ENCODE measurements at regions not wholly inside any gene's neighbourhood (a gene's known extent, or its start where the extent isn't known, plus 50 kb on each side); places are given as distances from the start of the nearest gene placed in this dataset.

DNA sequence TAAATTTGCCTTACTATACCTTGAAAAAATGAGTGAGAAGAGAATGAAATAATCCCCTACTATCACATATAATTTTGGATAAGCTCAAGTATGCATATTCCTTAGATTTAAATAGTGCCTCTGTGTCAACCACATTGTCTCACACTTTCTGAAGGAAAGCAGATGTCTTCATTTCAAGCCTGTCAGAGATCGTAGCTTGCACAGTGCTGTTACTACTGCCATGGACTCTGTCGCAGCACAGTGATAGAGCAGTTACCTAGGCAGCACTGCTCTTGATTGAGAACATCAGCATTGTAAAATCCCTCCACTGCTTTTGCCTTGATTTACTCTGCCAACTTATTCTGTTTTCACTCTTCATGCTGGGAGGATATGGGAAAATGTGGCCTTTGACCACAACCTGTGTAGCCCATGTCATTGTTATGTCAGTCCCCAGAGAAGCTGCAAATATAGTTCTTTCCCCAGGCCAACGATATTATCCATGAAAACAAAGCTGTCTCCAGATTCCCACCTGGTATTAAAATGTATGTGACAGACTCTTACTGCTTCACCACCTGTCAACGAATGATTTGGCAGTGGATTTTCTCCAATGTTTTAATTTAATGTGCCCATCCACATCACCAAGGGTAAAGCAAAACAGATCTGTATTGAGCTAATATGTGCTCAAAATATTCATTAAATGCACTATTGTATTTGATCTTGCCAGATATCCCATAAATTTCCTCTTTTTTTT, 675.7 kb downstream of the METTL4 start:
- TF ChIP-seq, protein P1, sequence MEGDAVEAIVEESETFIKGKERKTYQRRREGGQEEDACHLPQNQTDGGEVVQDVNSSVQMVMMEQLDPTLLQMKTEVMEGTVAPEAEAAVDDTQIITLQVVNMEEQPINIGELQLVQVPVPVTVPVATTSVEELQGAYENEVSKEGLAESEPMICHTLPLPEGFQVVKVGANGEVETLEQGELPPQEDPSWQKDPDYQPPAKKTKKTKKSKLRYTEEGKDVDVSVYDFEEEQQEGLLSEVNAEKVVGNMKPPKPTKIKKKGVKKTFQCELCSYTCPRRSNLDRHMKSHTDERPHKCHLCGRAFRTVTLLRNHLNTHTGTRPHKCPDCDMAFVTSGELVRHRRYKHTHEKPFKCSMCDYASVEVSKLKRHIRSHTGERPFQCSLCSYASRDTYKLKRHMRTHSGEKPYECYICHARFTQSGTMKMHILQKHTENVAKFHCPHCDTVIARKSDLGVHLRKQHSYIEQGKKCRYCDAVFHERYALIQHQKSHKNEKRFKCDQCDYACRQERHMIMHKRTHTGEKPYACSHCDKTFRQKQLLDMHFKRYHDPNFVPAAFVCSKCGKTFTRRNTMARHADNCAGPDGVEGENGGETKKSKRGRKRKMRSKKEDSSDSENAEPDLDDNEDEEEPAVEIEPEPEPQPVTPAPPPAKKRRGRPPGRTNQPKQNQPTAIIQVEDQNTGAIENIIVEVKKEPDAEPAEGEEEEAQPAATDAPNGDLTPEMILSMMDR (IDR thresholded peaks at IDR 0.05; ENCODE audit: borderline replicate concordance, control extremely low read depth, extremely low read depth, insufficient read depth, missing control alignments) = no peak
- in situ Hi-C loops (cut with MboI; ENCODE audit: low sequenced_read_pairs, unreplicated experiment) = no loop called here
- DNase-seq (ENCODE audit: low spot score) = no peak

DNA sequence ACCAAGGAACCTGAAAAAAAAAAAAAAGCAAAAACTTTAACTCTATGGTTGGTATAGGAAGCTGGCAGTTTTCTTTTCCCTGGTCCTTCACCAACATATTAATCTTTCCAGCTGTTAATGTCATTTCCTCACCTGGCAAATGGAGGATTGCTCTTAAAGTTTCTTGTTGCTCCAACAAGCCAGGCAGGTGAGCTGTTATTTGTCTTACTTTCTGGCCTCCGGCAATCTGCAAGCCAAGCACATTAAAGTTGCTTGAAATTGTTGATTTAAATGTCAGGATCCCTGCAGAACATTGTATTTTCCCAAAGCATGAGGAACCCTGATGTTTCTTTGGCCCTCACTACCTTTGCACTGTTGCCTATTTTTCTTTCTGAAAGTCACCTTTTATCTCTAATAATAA, 664.9 kb downstream of the METTL4 start:
- TF ChIP-seq, protein P1 (IDR thresholded peaks at IDR 0.05; ENCODE audit: borderline replicate concordance, control extremely low read depth, extremely low read depth, insufficient read depth, missing control alignments) = no peak
- DNase-seq (ENCODE audit: low spot score) = no peak
- in situ Hi-C loops (cut with MboI; ENCODE audit: low sequenced_read_pairs, unreplicated experiment) = no loop called here

GRCh38 chr18:1907470-1908206, 663.7 kb downstream of the METTL4 start:
- no peak for DNase-seq (ENCODE audit: low spot score)
- in situ Hi-C loops (cut with MboI; ENCODE audit: low sequenced_read_pairs, unreplicated experiment) = no loop called here
- TF ChIP-seq, protein P1 (IDR thresholded peaks at IDR 0.05; ENCODE audit: borderline replicate concordance, control extremely low read depth, extremely low read depth, insufficient read depth, missing control alignments) = no peak

DNA sequence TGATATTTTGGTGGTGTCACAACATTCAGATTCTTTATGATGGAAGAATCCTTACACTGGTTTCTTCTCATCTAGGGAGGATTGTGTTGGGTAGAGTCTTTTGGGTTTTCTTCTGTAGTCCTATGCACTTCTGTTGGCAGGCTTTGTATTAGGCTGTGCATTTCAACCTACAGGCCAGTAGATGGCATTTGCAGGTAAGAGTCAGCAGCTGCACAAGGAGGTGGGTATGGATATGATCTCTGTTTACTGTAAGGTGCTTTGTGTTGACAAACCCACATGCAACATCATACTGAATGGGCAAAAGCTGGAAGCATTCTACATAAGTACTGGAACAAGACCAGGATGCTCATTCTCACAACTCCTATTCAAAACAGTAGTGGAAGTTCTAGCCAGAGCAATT, 656.8 kb downstream of the METTL4 start:
- in situ Hi-C loops (cut with MboI; ENCODE audit: low sequenced_read_pairs, unreplicated experiment) = no loop called here
- TF ChIP-seq, protein P1 (IDR thresholded peaks at IDR 0.05; ENCODE audit: borderline replicate concordance, control extremely low read depth, extremely low read depth, insufficient read depth, missing control alignments) = no peak
- no peak for DNase-seq (ENCODE audit: low spot score)

DNA sequence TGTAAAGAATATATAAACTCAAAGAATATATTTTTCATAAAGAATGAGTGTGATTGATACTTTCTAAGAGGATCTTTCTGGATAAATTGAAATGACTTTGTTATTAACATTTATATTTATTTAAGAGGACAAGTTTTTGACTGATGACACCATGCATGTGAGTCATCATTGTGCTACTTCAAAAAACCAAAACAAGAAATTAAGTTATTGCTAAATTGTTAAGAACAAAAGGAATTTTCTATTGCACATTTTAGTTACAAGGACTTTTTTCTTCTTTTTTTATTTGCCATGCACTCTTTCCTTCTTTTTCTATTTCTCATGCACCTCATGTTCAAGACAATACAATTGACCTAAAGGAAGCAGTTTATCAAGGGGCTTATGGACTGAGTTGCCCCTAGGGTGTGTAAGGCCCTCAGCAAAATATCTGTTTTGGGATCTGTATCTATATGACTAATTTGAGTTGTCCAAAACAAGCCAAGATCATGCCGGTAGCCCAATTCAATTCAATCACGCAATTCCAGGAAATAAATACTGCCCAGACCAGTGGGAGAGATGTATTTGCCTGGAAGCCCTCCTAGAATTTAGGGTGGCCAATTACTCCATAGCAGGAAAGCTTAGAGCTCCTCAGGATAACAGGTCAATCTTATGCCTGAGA, 654.3 kb downstream of the METTL4 start:
- no peak for DNase-seq (ENCODE audit: low spot score)
- TF ChIP-seq, protein P1 (IDR thresholded peaks at IDR 0.05; ENCODE audit: borderline replicate concordance, control extremely low read depth, extremely low read depth, insufficient read depth, missing control alignments) = no peak
- in situ Hi-C loops (cut with MboI; ENCODE audit: low sequenced_read_pairs, unreplicated experiment) = no loop called here

DNA sequence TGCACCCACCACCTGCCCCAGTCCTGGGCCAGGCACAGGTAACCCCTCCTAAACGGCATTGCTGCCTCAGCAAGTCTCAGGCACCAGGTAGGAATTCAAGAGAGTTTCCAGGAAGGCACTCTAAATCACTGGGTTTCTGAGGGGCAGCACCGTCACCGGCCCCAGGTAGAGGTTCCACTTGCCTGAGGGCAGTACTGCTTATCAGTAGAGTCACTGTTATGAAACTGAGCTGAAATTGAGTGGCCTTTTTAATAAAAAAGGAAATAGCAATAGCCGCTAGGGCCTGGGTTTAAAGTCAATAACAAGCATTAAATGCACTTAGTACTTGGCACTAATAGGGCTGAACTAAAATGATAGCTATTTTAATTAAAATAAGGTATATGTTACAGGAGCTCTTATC, 653.7 kb downstream of the METTL4 start:
- TF ChIP-seq, protein P1 (IDR thresholded peaks at IDR 0.05; ENCODE audit: borderline replicate concordance, control extremely low read depth, extremely low read depth, insufficient read depth, missing control alignments) = no peak
- no peak for DNase-seq (ENCODE audit: low spot score)
- in situ Hi-C loops (cut with MboI; ENCODE audit: low sequenced_read_pairs, unreplicated experiment) = no loop called here
